ENCODE measurements at regions not wholly inside any gene's neighbourhood (a gene's known extent, or its start where the extent isn't known, plus 50 kb on each side); places are given as distances from the start of the nearest gene placed in this dataset.
"Not testable (repeated sequence)": the region's sequence is repeated elsewhere in the genome, so short reads cannot be mapped to it uniquely, and the experiment has no call there.

DNA sequence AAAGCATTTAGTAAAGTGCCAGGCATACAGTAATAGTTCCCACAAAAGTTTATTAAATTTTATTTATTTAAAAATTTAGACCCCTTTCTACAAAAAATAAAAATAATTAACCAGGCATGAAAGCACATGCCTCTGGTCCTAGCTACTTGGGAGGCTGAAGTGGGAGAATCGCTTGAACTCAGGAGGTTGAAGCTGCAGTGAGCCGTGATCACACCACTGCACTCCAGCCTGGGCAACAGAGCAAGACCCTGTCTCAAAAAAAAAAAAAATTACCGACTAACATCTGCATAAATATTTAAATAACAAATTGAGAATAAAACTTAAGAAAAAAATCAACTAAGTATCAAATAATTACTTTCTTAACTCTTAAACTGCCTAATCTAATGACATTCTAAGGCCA, 64.3 kb upstream of the TRIM24 start:
- H3K27ac Mint-ChIP-seq: no peak overlapping the region
- H3K36me3 Mint-ChIP-seq (ENCODE audit: low read depth): no peaks in the 10 kb centered on the region
- H3K4me3 ChIP-seq (ENCODE audit: low read length): no peak overlapping the region
- DNase-seq (no peak), ATAC-seq (ENCODE audit: poor library complexity) (no peak)
- no peaks in the 10 kb centered on the region for H3K9me3 Mint-ChIP-seq
- TF ChIP-seq, protein P1, sequence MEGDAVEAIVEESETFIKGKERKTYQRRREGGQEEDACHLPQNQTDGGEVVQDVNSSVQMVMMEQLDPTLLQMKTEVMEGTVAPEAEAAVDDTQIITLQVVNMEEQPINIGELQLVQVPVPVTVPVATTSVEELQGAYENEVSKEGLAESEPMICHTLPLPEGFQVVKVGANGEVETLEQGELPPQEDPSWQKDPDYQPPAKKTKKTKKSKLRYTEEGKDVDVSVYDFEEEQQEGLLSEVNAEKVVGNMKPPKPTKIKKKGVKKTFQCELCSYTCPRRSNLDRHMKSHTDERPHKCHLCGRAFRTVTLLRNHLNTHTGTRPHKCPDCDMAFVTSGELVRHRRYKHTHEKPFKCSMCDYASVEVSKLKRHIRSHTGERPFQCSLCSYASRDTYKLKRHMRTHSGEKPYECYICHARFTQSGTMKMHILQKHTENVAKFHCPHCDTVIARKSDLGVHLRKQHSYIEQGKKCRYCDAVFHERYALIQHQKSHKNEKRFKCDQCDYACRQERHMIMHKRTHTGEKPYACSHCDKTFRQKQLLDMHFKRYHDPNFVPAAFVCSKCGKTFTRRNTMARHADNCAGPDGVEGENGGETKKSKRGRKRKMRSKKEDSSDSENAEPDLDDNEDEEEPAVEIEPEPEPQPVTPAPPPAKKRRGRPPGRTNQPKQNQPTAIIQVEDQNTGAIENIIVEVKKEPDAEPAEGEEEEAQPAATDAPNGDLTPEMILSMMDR (IDR thresholded peaks at IDR 0.05): no peak
- H3K27me3 Mint-ChIP-seq: no peaks in the 10 kb centered on the region
- no peaks in the 10 kb centered on the region for H3K27me3 ChIP-seq (ENCODE audit: control insufficient read depth in 1 of 2, insufficient read depth in 2 of 2, low read length in 2 of 2)
- POLR2A ChIA-PET: no interaction called here
- intact Hi-C loops (cut with DNase I, micrococcal nuclease): no loop called here
- H3K9me3 ChIP-seq (ENCODE audit: control insufficient read depth in 1 of 2, insufficient read depth in 1 of 2, low read length in 2 of 2): no peaks in the 10 kb centered on the region
- CTCF ChIA-PET: no interaction called here
- no peak overlapping the region for H3K4me3 Mint-ChIP-seq
- no peak overlapping the region for H3K27ac ChIP-seq (ENCODE audit: low read depth in 1 of 2, low read length in 2 of 2)
- H3K4me1 Mint-ChIP-seq (ENCODE audit: low read depth): no peaks in the 10 kb centered on the region
- H3K36me3 ChIP-seq (ENCODE audit: insufficient read depth, low read length): no peaks in the 10 kb centered on the region
- no peaks in the 10 kb centered on the region for H3K4me1 ChIP-seq (ENCODE audit: insufficient read depth, low read length)

DNA sequence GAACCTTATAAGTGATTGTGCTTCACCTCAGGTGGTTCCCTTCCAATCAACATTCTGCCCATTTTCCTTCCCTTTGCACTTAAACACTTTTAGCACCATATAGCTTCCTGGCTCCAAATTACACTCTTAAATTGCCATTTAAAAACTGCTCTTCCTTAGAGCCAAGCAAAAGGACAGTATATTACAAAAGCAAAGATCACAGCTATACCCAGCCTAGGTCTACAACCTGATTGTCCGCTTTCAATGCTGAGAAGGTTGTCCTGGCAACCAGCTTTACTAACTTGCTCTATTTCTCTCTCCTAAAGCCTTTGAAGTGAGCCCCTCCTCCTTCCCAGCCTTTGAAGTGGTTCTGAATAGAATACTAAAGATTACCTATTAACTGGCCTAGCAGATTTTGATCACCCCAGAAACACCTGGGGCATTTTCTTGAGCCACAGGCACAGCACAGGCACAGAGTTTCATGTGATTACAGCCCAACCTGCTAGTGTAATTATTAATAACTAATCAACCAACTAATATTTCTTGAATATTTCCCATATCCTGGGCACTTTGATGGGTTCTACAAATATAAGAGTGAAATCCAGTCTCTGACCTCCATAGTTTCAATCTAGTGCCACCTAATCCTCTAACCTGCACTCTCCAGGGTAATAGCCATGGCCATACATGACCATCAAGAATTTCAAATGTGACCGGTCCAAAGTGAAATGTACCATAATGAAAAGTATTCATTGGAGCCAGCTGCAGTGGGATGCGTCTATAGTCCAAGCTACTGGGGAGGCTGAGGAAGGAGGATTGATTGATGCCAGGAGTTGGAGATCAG, 63.6 kb upstream of the TRIM24 start:
- Mint-ChIP-seq H3K4me1 (ENCODE audit: low read depth) (no peaks in the 10 kb centered on the region), H3K36me3 (ENCODE audit: low read depth) (no peaks in the 10 kb centered on the region), H3K4me3 (no peak overlapping the region), H3K9me3 (no peaks in the 10 kb centered on the region), H3K27ac (no peak overlapping the region), H3K27me3 (no peaks in the 10 kb centered on the region)
- no peak overlapping the region for H3K27ac ChIP-seq (ENCODE audit: low read depth in 1 of 2, low read length in 2 of 2)
- H3K9me3 ChIP-seq (ENCODE audit: control insufficient read depth in 1 of 2, insufficient read depth in 1 of 2, low read length in 2 of 2): no peaks in the 10 kb centered on the region
- no peaks in the 10 kb centered on the region for H3K4me1 ChIP-seq (ENCODE audit: insufficient read depth, low read length)
- DNase-seq: no peak
- no peaks in the 10 kb centered on the region for H3K36me3 ChIP-seq (ENCODE audit: insufficient read depth, low read length)
- intact Hi-C loops (cut with DNase I, micrococcal nuclease): no loop called here
- ChIA-PET CTCF (no interaction called here), POLR2A (no interaction called here)
- H3K4me3 ChIP-seq (ENCODE audit: low read length): no peak overlapping the region
- TF ChIP-seq, protein P1 (IDR thresholded peaks at IDR 0.05): no peak
- ATAC-seq (ENCODE audit: poor library complexity): no peak
- no peaks in the 10 kb centered on the region for H3K27me3 ChIP-seq (ENCODE audit: control insufficient read depth in 1 of 2, insufficient read depth in 2 of 2, low read length in 2 of 2)

DNA sequence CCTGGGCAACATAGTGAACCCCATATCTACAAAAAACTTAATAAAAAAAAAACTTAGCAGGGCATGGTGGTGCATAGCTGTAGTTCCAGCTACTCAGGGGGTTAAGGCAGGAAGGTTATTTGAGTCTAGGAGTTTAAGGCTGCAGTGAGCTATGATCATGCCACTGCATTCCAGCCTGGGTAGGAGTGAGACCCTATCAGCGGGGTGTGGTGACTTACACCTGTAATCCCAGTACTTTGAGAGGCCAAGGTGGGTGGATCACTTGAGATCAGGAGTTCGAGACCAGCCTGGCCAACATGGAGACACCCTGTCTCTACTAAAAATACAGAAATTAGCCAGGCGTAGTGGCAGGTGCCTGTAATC, 63.0 kb upstream of the TRIM24 start:
- H3K4me1 ChIP-seq (ENCODE audit: insufficient read depth, low read length); H3K4me3 Mint-ChIP-seq; H3K36me3 Mint-ChIP-seq (ENCODE audit: low read depth); intact Hi-C loops (cut with DNase I, micrococcal nuclease); H3K4me3 ChIP-seq (ENCODE audit: low read length); H3K27me3 Mint-ChIP-seq; H3K27me3 ChIP-seq (ENCODE audit: control insufficient read depth in 1 of 2, insufficient read depth in 2 of 2, low read length in 2 of 2); CTCF ChIA-PET; DNase-seq; H3K9me3 ChIP-seq (ENCODE audit: control insufficient read depth in 1 of 2, insufficient read depth in 1 of 2, low read length in 2 of 2); POLR2A ChIA-PET; ATAC-seq (ENCODE audit: poor library complexity); H3K4me1 Mint-ChIP-seq (ENCODE audit: low read depth); H3K36me3 ChIP-seq (ENCODE audit: insufficient read depth, low read length); H3K27ac ChIP-seq (ENCODE audit: low read depth in 1 of 2, low read length in 2 of 2); H3K27ac Mint-ChIP-seq; H3K9me3 Mint-ChIP-seq: not testable (repeated sequence)

DNA sequence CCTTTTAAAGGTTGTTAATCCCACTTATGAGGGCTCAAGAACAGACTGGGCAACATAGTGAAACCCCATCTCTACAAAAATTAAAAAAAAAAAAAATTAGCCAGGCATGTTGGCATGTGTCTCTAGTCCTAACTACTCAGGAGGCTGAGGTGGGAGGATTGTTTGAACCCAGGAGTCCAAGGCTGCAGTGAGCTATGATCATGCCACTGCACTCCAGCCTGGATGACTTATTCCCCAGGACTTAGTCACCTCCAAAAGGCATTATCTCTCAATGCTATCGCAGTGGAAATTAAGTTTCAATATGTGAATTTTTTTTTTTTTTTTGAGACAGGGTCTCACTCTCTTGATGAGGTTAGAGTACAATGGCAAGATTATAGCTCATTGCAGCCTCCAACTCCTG, 61.2 kb upstream of the TRIM24 start:
- DNase-seq (no peak), ATAC-seq (ENCODE audit: poor library complexity) (no peak)
- H3K9me3 Mint-ChIP-seq: no peaks in the 10 kb centered on the region
- no peaks in the 10 kb centered on the region for H3K4me1 Mint-ChIP-seq (ENCODE audit: low read depth)
- H3K27ac Mint-ChIP-seq: no peak overlapping the region
- H3K36me3 Mint-ChIP-seq (ENCODE audit: low read depth): no peaks in the 10 kb centered on the region
- H3K27me3 ChIP-seq (ENCODE audit: control insufficient read depth in 1 of 2, insufficient read depth in 2 of 2, low read length in 2 of 2): no peaks in the 10 kb centered on the region
- no peak overlapping the region for H3K4me3 Mint-ChIP-seq
- ChIA-PET CTCF (interaction anchor here (1.1 kb wide), 1 partner anchor 9 kb away, joined by 3 read pairs; no protein-coding TSS in a partner anchor), POLR2A (no interaction called here)
- TF ChIP-seq, protein P1 (IDR thresholded peaks at IDR 0.05): no peak
- H3K27ac ChIP-seq (ENCODE audit: low read depth in 1 of 2, low read length in 2 of 2): no peak overlapping the region
- intact Hi-C loops (cut with DNase I, micrococcal nuclease): no loop called here
- no peak overlapping the region for H3K4me3 ChIP-seq (ENCODE audit: low read length)
- H3K27me3 Mint-ChIP-seq: no peaks in the 10 kb centered on the region
- H3K36me3 ChIP-seq (ENCODE audit: insufficient read depth, low read length): no peaks in the 10 kb centered on the region
- no peaks in the 10 kb centered on the region for H3K4me1 ChIP-seq (ENCODE audit: insufficient read depth, low read length)
- no peaks in the 10 kb centered on the region for H3K9me3 ChIP-seq (ENCODE audit: control insufficient read depth in 1 of 2, insufficient read depth in 1 of 2, low read length in 2 of 2)

Data from CD4-positive, alpha-beta T cell (primary cell).